NCI-H82 (cell line): ENCODE measurements at regions not wholly inside any gene's neighbourhood (a gene's known extent, or its start where the extent isn't known, plus 50 kb on each side); places are given as distances from the start of the nearest gene placed in this dataset.
"Not testable (repeated sequence)": the region's sequence is repeated elsewhere in the genome, so short reads cannot be mapped to it uniquely, and the experiment has no call there.

Source experiments
- DNase-seq: peaks from one replicate; lab custom pipeline; 2025; lab: John Stamatoyannopoulos, UW

DNA sequence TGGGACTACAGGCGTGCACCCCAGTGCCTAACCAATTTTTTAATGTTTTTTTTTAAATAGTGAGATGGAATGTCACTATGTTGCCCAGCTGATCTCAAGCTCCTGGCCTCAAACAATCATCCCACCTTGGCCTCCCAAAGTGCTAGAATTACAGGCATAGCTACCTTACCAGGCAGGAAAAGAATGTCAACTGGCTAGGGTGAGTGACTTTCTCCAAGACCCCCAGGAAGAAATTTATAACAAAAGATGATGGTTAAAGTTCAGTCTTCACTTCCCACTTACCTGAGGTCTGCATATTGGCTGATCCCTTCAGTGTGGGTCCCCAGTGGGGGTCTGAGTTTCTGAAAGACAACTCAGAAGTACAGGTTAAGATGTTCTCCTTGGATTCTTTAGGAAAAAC is 893.0 kb downstream of the UQCRFS1 start:
- DNase-seq: no peak

DNA sequence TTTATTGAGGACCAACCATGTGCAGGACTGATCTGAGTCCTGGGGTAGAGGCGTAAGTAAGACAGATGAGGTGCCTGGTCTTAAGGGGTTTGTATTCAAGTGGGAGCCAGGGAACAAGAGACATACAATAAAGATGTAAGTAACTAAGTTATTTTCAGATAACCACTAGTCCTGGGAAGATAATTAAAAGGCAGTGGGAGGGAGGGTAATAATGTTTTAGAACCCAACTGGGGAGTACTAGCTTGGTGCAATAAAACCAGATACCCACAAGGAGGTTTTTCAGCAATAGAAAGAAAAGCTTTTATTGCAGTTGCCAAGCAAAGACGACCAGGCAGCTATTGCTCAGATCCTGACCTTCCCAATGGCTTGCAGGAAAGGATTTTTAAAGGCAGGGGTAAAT is 893.7 kb downstream of the UQCRFS1 start:
- no peak for DNase-seq

DNA sequence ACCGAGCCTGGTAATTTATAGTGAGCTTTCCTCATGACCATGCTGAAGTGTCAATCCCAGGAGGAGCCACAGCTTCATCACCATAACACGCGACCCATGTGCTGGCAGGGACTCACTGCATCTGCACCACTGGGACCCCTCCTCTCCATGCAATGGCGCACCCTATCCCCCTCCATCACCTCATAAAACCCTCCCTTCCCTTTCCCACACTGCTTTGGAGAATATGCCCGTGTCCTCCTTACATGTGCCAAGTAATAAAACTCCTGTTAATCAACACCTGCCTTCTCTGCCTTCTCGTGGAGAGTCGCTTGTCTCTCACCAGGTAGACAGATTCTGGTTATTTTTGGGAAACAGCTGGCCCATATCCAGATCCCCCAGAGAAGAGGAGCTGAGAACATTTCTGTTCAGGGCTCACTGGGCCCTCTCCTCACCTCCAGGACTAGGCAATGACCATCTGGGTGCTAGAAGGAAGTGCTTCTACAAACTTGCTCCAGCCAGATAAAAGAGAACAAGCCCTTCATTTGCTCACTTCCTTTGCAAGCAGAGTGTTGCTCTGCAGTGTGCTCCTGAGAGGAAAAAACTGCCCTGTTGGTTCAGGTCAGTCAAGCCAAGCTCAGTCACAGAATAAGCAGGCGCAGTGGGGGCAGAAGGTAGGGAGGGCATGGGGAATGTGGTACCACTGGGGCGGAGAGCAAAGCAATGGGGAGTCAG is 894.3 kb downstream of the UQCRFS1 start:
- no peak for DNase-seq

DNA sequence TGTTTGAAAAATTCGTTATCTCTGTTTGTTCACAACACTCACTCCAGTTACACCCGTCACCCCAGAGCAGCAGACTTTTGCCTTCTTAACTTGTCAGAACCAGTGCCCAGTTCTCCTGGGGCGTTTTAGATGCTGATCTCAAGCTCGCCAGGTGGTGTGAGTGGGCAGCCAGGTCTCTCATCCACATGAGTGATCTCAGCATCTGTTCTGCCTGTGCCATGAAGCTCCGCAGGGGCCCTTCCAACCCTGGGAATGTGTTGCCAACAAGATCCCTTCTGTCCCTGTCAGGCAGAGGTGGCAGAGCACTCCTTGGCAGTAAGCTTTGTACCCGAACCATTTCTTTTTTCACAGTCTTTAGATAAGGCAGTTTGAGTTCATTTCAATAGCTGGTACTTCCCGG is 896.5 kb downstream of the UQCRFS1 start:
- no peak for DNase-seq

DNA sequence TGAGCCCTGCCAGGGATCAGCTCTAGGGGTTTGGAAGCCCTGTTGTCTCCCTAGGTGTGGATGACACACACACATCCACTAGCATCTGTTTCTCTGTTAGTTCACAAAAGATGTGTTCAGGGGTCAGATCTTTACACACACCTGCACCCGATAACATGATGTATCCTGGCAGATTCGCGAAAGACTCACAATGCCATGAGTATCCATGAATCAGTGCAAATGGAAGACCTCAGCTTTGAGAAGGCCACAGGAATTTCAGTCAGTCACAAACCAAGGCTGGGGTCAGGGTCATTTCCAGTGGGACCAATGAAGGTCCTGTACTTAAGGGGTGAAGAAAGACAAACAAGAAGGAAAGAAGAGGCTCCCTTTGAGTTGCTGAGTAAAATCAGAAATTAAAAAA is 898.2 kb downstream of the UQCRFS1 start:
- no peak for DNase-seq

DNA sequence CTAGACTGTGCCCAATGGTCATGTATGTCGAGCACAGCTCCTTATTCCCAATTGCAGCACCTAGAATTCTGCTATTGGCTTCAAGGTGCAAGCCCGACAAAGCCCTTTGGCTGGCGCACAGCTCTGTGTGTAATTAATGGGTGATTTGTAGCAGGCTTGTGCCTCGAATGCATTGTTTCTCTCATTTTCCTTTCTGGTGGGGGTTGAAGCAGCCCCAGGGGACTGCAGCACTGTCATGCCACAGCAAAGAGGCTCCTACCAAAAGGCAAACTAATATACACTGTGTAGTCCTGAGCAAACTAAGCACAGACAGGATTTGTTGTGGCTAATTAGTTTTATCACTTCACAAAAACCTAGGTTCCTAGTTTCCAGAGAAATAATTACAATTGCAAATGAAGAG is 898.7 kb downstream of the UQCRFS1 start:
- DNase-seq: no peak

DNA sequence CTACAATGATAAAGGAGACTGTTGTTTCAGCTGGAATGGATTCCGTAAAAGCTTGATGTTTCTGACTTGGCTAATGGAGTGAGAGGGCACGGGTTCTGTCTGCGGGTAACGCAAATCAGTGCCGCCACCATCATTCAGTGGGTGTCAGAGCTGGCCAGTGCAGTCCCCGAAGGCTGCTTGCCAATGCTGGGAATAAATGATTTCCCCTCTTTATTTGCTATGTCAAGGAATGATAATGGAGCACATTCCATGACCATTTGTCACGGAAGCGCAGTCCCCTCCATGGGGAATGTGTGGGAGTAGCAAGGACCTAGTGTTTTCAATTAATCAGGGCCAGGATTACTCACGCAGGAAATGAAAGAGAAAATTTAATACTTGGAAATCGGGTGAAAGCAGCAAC is 899.3 kb downstream of the UQCRFS1 start:
- DNase-seq: no peak

DNA sequence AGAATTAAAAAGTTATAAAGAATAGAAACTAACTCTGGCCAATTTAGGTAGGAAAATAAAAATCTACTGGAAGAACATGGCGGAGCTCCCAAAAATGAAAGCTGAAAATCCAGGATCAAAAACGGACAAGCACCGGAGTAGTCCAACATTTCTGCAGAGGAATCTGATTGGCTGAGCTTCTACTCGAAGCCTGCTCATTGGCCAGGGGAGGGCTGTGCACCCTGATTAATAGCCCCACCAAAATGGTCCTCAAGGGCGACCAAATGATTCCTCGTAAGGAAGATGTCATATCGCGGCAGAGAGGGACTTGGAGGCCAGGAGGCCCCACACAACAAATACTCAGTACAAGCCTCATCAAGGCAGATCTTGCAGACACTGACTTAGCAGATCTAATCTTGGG is 900.7 kb downstream of the UQCRFS1 start:
- no peak for DNase-seq

DNA sequence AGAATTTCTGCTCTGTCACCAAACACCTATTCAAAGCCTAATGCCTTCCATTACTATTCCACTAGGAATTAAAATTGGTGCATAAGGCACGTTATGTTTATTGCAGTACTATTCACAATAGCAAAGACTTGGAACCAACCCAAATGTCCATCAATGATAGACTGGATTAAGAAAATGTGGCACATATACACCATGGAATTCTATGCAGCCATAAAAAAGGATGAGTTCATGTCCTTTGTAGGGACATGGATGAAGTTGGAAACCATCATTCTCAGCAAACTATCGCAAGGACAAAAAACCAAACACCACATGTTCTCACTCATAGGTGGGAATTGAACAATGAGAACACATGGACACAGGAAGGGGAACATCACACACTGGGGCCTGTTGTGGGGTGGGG is 902.1 kb downstream of the UQCRFS1 start:
- DNase-seq: not testable (repeated sequence)

DNA sequence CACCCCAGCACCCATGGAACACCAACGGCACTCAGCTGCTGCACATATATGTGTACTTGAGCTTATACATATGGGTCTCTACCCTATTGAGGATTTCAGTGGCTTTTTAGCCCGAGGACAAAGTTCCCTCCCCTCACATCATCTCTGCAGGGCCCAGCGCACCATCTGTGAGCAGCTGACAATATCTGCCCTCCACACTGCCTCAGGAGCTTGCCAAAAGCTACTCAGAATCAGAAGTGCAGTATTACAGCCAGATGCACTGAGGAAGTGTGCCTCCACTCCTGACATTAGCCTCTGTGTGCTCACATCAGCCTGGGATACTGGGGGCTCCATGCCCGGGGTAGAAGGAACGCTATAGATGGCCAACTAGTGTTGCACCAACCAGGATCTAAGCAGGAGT is 903.9 kb downstream of the UQCRFS1 start:
- no peak for DNase-seq

DNA sequence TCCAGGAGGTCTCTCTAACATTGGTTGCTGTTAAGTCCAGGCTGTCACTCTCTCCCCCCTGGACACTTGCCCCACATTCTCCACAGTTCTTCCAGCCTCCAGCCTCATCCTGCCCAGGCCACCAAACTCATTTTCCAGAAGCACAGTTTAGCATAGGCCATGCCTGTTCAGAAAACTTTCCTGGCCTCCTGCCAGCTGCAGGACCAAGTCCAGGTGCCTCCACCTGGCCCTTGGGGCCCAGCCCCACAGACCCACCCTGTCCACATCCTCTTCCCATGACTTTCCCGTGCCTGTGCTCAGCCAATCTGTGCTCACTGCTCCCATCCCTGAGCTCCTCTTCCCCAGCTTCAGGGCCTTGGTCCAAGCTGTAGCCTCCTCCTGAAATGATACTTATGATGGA is 905.0 kb downstream of the UQCRFS1 start:
- DNase-seq: no peak

DNA sequence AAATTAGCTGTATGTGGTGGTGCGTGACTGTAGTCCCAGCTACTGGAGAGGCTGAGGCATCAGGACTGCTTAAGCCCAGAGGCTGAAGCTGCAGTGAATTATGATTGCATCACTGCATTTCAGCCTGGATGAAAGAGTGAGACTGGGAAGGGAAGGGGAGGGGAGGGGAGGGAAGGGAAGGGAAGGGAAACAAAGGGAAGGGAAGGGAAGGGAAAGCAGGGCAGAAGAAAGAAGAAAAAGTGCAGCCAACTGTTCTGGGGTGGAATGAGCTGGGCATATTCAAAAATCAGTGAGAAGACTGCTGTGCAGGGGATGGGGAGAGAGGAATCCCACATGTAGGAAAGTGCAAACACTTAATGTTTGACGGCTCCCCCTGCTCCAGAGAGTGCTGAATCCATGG is 905.5 kb downstream of the UQCRFS1 start:
- DNase-seq: no peak

DNA sequence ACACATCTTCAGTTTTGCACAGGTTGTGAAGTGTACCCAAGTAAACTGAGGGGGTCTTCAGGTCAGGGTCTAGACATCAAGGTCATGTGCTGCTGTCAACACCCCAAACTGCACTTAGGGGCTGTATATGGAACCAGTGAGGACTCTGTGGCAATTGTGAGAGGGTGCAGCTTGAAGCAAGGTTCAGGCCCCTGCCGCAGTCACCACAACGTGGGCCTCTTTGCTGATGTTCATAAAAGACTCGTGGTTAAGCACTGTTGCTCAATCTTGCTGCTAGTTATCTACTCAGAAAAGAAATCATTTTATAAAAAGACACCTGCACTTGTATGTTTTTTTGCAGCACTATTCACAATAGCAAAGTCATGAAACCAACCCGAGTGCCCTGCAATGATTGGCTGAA is 907.4 kb downstream of the UQCRFS1 start:
- no peak for DNase-seq

DNA sequence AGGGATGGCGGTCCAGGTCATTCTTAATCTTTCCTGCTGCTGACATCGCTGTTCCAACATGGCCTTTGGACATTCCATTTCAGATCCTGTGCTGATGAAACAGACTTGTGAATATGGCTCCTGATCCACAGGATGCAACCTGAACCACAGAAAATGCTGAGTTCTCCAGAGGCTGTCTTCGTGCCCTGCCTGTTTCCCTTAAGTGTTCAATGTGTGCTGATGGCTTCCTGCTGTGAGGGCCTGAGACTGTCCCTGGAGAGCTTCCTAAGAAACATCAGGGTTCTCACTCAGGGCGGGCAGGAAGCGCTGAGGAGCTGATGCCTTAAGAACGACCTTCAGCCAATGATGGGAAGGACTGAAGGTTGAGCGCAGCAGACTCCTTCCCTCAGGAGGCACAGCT is 909.4 kb downstream of the UQCRFS1 start:
- DNase-seq: no peak

DNA sequence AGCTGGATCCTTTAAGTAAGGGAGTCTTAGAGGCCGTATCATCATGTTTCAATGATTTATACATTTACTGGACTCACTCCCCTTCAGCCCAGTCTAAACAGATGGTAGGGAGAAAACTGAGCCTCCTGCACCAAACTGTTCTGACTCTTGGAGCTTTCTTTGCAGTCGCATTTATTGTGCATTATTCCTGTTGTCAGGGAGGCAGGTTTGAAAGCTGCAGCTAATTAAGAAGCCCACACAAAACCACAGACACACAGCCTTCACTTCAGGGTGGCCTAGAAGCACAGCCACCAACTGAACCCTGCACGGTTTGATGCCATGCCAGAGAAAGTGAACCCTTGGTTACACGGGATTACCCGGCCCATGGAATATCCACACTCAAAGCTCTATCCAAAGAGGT is 911.0 kb downstream of the UQCRFS1 start:
- DNase-seq: no peak

DNA sequence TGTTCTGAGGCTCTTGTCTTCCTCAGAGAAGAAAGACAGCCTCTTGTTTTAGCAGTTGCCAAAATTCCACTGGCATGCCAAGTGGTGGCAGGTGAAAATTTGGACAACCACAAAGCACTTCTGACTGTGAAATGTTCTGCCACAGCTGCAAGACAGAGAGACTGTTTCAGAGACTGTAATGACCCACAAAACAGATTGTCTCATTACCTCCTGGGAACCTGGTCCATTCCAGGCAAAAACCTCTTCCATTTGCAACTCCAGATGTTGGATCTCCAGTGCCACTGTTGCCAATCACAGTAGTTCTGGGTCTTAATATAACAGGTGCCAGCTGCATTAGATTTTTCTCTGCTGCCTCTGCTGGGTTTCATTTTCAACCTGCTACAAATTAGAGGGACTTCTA is 911.5 kb downstream of the UQCRFS1 start:
- no peak for DNase-seq

DNA sequence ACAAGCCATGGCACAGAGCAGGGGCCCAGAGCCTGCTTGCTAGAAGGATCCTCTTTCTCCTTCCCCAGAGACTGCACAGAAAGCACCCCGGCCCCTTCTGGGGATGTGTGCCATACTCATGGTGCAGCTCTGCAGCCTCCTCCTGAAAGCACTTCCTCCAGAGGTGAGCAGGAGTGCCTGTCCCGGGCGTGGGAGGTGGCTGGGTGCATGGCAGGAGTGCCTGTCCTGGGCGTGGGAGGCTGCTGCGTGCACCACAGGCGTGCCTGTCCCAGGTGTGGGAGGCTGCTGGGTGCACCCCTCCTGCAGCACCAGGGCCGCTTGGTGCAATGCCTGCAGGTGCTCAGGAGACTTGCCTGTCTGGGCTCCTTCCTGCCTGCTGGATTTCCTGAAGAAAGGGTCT is 913.3 kb downstream of the UQCRFS1 start:
- no peak for DNase-seq

DNA sequence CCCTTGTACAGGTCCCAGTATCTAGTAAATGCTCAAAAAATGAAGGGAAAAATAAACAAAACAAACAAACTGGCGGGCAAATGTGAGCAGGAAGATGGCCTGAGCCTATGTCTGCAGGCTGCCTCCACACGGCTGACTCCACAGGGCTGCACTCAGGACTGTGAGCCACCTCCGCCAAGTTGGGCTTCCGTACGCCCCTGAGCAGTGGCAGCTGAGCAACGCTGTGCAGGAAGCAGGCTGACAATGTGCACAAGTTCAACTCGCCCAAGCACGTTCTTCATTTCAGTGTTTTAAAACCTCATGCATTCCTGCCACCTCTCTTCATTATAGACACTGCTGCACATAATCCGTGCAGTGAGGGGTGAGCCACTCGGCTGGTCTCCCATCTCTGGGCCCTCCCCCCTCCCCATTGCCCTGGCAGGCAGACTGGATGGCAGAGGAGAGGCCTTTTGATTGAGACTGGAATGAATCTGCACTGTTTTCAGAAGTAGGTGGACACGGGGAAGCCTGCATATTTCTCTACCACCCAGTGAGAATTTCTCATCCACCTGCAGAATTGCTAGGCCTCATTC is 915.3 kb downstream of the UQCRFS1 start:
- no peak for DNase-seq

DNA sequence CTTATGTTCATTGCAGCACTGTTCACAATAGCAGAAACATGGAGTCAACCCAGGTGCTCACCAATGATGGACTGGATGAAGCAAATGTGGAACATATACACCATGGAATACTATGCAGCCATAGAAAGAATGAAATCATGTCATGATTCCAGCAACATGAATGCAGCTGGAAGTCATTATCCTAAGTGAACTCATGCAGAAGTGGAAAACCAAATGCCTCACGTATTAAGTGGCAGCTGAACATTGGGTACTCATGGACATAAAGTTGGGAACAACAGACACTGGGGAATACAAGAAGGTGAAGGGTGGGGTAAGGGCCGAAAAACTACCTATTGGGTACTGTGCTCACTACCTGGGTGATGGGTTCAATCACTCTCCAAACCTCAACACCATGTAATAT is 915.9 kb downstream of the UQCRFS1 start:
- no peak for DNase-seq

DNA sequence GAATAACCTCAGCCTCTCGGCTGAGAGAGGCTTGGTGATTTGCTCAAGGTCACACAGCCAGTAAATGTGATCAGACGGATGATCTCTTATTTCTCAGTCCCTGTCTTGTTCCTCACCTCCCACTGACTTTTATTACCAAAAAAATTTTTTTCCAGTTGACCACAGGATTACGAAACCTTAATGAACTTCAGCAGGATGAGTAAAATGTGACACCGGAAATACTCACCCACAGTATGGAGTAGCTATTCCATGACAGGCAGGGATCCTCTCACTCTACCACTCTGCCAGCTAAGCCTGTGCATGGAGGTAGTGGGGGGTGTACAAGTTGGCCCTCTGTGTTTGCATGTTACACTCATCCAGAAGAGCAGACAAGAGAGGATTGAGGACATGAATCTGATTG is 916.4 kb downstream of the UQCRFS1 start:
- no peak for DNase-seq

DNA sequence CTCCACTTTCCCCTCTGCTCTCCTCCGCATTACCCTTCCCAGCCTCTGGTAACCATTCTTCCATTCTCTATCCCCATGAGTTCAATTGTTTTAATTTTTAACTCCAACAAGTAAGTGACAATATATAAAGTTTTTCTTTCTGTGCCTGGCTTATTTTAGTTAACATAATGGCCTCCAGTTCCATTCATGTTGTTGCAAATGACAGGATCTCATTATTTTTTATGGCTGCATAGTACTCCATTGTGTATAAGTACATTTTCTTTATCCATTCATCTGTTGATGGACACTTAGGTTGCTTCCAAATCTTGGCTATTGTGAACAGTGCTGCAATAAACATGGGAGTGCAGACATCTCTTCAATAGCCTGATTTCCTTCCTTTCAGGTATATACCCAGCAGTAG is 918.0 kb downstream of the UQCRFS1 start:
- not testable (repeated sequence) for DNase-seq

DNA sequence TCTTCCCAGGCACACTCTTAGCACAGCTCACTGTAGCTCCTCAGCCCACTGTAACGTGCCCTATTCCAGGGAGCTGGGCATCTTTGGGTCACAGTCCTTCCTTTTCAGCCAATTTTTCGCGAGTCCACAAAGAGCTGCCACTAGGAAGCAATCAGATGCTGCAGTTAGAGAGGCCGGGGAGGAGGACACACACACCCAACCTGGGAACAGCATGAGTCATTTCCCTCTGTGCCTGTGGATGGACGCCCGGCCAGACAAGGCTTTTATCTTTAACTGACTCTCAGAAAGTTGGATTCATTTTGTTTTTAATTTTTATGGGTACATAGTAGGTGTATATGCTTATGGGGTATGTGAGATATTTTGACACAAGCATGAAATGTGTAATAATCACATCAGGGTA is 918.6 kb downstream of the UQCRFS1 start:
- DNase-seq: no peak

DNA sequence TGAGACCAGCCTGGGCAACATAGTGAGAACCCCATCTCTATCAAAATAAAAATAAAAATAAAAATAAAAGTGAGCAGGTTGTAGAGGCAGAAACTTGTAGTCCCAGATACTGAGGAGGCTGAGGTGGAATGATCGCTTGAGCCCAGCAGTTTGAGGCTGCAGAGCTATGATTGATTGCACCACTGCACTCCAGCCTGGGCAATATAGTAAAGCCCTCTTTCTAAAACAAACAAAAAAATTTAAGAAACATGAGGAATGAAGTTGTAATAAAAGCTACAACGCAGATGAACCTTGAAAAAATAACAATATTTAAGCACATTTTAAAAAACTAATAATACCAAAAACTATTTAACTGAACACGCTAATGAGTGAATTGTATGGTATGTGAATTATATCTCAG is 919.3 kb downstream of the UQCRFS1 start:
- no peak for DNase-seq

DNA sequence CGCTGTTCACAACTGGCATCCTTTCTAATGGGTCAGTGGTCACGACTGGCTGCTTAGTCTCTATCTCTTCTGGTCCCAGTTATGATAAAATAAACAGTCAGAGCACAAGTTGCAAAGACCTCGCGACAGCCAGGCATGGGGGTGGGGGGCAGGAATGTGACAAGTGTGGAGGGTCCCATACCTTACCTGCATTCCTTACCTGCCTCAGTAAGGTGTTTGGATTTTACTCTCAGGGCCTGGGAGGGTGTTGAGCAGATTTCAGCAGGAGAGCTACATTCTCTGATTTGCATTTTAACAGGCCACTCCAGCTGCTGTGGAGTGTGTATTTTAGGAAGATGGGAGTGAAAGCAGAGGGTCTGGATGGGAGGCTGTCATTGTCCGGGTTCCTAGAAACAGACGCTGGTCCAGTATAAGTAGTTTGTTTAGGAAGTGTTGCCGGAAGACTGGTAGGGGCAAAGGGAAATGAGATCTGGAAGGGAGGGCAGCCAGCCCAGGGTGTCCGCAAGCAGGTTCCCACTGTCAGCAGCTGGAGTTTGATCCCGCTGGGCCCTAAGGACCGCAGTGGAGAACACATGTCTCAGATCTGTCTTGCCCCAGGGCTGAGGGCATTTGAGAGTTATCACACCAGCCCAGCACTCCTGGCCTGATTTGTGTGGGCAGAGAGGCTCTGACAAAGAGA is 920.0 kb downstream of the UQCRFS1 start:
- DNase-seq: no peak
